ENCODE measurements at regions not wholly inside any gene's neighbourhood (a gene's known extent, or its start where the extent isn't known, plus 50 kb on each side); places are given as distances from the start of the nearest gene placed in this dataset.

DNA sequence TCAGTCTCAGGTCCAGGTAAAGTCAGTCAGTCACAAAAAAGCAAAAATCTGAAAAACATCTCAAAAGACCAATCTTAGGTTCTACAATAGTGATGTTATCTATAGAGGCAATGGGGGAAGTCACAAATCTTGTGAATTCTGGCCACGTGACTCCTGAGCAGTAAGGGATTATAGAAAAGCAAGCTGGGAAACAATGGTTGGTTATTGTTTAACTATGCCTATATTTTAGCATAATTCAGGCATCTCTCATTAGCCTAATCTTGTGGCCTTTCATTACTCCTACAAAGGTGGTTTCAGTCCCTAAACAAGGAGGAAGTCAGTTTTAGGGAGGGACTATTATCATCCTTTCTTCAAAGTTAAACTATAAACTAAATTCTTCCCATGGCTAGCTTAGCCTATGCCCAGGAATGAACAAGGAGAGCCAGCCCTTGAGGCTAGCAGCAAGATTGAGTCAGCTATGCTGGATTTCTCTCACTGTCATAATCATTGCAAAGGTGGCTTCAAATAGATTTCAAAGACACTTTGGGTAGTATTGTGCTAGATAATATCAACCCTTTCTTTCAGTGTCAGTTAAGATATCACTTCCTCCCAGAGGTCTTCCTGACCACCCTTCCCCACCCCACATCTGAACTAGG lies 56.4 kb upstream of the ITGA6 start:
- Histone ChIP-seq H3K9me3 (ENCODE audit: control insufficient read depth in 2 of 3, insufficient read depth in 1 of 3, low read length in 3 of 3) (peaks cover 0 to 7% (median 3%) of the 10 kb centered on the region in 3 donors), H3K27me3 (ENCODE audit: control insufficient read depth, insufficient read depth, low read length) (no peaks in the 10 kb centered on the region), H3K27ac (ENCODE audit: low read depth in 2 of 2, low read length in 2 of 2) (no peak overlapping the region), H3K9ac (ENCODE audit: low read length in 3 of 3) (no peak overlapping the region), H3K4me1 (ENCODE audit: control insufficient read depth in 2 of 3, insufficient read depth in 2 of 3, low read depth in 1 of 3, low read length in 3 of 3) (peaks cover 3 to 25% (median 13%) of the 10 kb centered on the region in 3 donors), H3K4me3 (ENCODE audit: low read length in 3 of 3) (no peak overlapping the region), H3K36me3 (ENCODE audit: control insufficient read depth in 2 of 3, insufficient read depth in 3 of 3, low read length in 3 of 3) (no peaks in the 10 kb centered on the region)
- TF ChIP-seq, protein P1, sequence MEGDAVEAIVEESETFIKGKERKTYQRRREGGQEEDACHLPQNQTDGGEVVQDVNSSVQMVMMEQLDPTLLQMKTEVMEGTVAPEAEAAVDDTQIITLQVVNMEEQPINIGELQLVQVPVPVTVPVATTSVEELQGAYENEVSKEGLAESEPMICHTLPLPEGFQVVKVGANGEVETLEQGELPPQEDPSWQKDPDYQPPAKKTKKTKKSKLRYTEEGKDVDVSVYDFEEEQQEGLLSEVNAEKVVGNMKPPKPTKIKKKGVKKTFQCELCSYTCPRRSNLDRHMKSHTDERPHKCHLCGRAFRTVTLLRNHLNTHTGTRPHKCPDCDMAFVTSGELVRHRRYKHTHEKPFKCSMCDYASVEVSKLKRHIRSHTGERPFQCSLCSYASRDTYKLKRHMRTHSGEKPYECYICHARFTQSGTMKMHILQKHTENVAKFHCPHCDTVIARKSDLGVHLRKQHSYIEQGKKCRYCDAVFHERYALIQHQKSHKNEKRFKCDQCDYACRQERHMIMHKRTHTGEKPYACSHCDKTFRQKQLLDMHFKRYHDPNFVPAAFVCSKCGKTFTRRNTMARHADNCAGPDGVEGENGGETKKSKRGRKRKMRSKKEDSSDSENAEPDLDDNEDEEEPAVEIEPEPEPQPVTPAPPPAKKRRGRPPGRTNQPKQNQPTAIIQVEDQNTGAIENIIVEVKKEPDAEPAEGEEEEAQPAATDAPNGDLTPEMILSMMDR (IDR thresholded peaks at IDR 0.05; ENCODE audit: borderline replicate concordance, extremely low read depth, insufficient read depth), result no peak
- DNase-seq (no peak), FAIRE-seq (no peak)
- intact Hi-C loops (cut with DNase I), result no loop called here

DNA sequence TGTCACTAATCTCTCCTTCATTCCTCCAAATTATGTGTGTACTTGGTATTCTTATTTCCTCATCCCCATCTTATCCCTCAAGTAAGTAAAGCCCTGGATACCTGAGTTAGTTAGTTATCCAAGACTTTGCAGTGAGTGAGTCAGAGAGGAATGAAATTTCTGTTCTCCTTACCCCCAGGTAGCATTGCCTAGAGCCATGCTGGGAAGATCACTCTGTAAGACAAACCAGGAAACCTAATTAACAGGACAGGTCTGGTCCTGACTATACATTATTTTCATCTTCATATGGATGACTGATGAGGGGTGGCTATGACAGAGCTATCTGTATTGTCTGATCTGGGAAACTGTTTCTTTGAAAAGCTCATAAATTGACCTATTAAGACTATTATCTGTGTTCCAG lies 55.0 kb upstream of the ITGA6 start:
- DNase-seq (no peak), FAIRE-seq (no peak)
- Histone ChIP-seq H3K4me3 (ENCODE audit: low read length in 3 of 3) (no peak overlapping the region), H3K4me1 (ENCODE audit: control insufficient read depth in 2 of 3, insufficient read depth in 2 of 3, low read depth in 1 of 3, low read length in 3 of 3) (peaks cover 3 to 37% (median 17%) of the 10 kb centered on the region in 3 donors), H3K27me3 (ENCODE audit: control insufficient read depth, insufficient read depth, low read length) (no peaks in the 10 kb centered on the region), H3K9me3 (ENCODE audit: control insufficient read depth in 2 of 3, insufficient read depth in 1 of 3, low read length in 3 of 3) (peaks cover 0 to 7% (median 3%) of the 10 kb centered on the region in 3 donors), H3K9ac (ENCODE audit: low read length in 3 of 3) (no peak overlapping the region), H3K27ac (ENCODE audit: low read depth in 2 of 2, low read length in 2 of 2) (no peak overlapping the region), H3K36me3 (ENCODE audit: control insufficient read depth in 2 of 3, insufficient read depth in 3 of 3, low read length in 3 of 3) (no peaks in the 10 kb centered on the region)
- intact Hi-C loops (cut with DNase I), result no loop called here
- TF ChIP-seq, protein P1 (IDR thresholded peaks at IDR 0.05; ENCODE audit: borderline replicate concordance, extremely low read depth, insufficient read depth), result no peak

DNA sequence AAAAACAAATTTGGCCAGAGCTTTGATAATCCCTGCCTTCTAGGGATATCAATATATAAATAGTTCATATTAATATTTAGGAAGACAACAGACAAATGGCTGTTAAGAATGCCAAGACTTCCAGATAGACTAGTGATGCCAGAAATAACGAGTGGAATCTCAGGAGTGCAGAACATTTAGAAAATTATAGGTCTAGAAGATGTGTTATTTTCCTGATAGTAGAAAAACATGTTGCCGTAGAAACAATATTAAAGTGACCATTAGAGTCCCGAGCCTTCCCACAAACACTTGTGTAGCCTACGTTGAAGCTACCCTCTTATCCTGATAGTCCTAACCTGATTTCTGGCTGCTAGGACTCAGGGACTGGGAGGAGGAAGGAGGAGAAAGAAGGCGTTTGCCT lies 54.3 kb upstream of the ITGA6 start:
- no peaks in the 10 kb centered on the region for H3K36me3 ChIP-seq (ENCODE audit: control insufficient read depth in 2 of 3, insufficient read depth in 3 of 3, low read length in 3 of 3)
- no peak for FAIRE-seq
- no peak overlapping the region for H3K4me3 ChIP-seq (ENCODE audit: low read length in 3 of 3)
- H3K27ac ChIP-seq (ENCODE audit: low read depth in 2 of 2, low read length in 2 of 2), result no peak overlapping the region
- peaks cover 3 to 37% (median 20%) of the 10 kb centered on the region in 3 donors for H3K4me1 ChIP-seq (ENCODE audit: control insufficient read depth in 2 of 3, insufficient read depth in 2 of 3, low read depth in 1 of 3, low read length in 3 of 3)
- DNase-seq, result no peak
- intact Hi-C loops (cut with DNase I), result no loop called here
- no peak overlapping the region for H3K9ac ChIP-seq (ENCODE audit: low read length in 3 of 3)
- peaks cover 0 to 7% (median 3%) of the 10 kb centered on the region in 3 donors for H3K9me3 ChIP-seq (ENCODE audit: control insufficient read depth in 2 of 3, insufficient read depth in 1 of 3, low read length in 3 of 3)
- no peaks in the 10 kb centered on the region for H3K27me3 ChIP-seq (ENCODE audit: control insufficient read depth, insufficient read depth, low read length)
- TF ChIP-seq, protein P1 (IDR thresholded peaks at IDR 0.05; ENCODE audit: borderline replicate concordance, extremely low read depth, insufficient read depth), result no peak
